Mesothelial cell of epicardium (in vitro differentiated cells): ENCODE measurements at regions not wholly inside any gene's neighbourhood (a gene's known extent, or its start where the extent isn't known, plus 50 kb on each side); places are given as distances from the start of the nearest gene placed in this dataset.

Experiments used
- DNase-seq, 2 experiments: peaks; one replicate each; pipeline ENCODE4 v3.0.0; 2021; ENCODE audit warnings: low spot score in 2 of 2; ENCODE audit not compliant: unreplicated experiment in 2 of 2
- H3K27ac Mint-ChIP-seq: 2 replicates; pipeline ENCODE4 v1.8.0; 2021; ENCODE audit warnings: mixed read lengths
- H3K27me3 Mint-ChIP-seq: 2 replicates; pipeline ENCODE4 v1.8.0; 2021; ENCODE audit warnings: low read depth, mixed read lengths
- H3K36me3 Mint-ChIP-seq: 2 replicates; pipeline ENCODE4 v1.8.0; 2021; ENCODE audit warnings: mixed read lengths
- H3K4me1 Mint-ChIP-seq: 2 replicates; pipeline ENCODE4 v1.8.0; 2021; ENCODE audit warnings: mixed read lengths
- H3K4me3 Mint-ChIP-seq: 2 replicates; pipeline ENCODE4 v1.8.0; 2021; ENCODE audit warnings: mild to moderate bottlenecking, moderate library complexity, mixed read lengths
- H3K9me3 Mint-ChIP-seq: 2 replicates; pipeline ENCODE4 v1.8.0; 2021; ENCODE audit warnings: mixed read lengths
- CTCF ChIP-seq: fragments of 200-600 bp; sonication (generic); IDR thresholded peaks from one replicate; pipeline ENCODE4 v1.5.0; 2021; ENCODE audit warnings: antibody characterized with exemption; ENCODE audit not compliant: unreplicated experiment

GRCh38 chr9:28600226-28600625 is 1026.9 kb upstream of the C9orf72 start:
- no peaks in the 10 kb centered on the region for H3K4me1 Mint-ChIP-seq
- no peak overlapping the region for H3K27ac Mint-ChIP-seq
- no peak for TF ChIP-seq CTCF
- DNase-seq: no peak
- no peaks in the 10 kb centered on the region for H3K36me3 Mint-ChIP-seq
- H3K27me3 Mint-ChIP-seq: no peaks in the 10 kb centered on the region
- no peak overlapping the region for H3K4me3 Mint-ChIP-seq
- H3K9me3 Mint-ChIP-seq: no peaks in the 10 kb centered on the region

- peaks cover 2% of the 10 kb centered on the region for H3K27me3 Mint-ChIP-seq
- H3K4me1 Mint-ChIP-seq: no peaks in the 10 kb centered on the region
- H3K9me3 Mint-ChIP-seq: no peaks in the 10 kb centered on the region
- H3K4me3 Mint-ChIP-seq: no peak overlapping the region
- no peak overlapping the region for H3K27ac Mint-ChIP-seq
- no peak for DNase-seq
- TF ChIP-seq CTCF: no peak
- H3K36me3 Mint-ChIP-seq: no peaks in the 10 kb centered on the region
Measured at GRCh38 chr9:28607843-28608242, 1034.6 kb upstream of the C9orf72 start.

GRCh38 chr9:28610339-28610738 is 1037.1 kb upstream of the C9orf72 start:
- no peak overlapping the region for H3K4me3 Mint-ChIP-seq
- TF ChIP-seq CTCF: no peak

GRCh38 chr9:28616310-28616709 is 1043.0 kb upstream of the C9orf72 start:
- no peak overlapping the region for H3K27ac Mint-ChIP-seq
- DNase-seq: no peak
- peaks cover 11% of the 10 kb centered on the region for H3K4me1 Mint-ChIP-seq
- peaks cover 1% of the 10 kb centered on the region for H3K27me3 Mint-ChIP-seq
- no peaks in the 10 kb centered on the region for H3K36me3 Mint-ChIP-seq
- no peak overlapping the region for H3K4me3 Mint-ChIP-seq
- H3K9me3 Mint-ChIP-seq: no peaks in the 10 kb centered on the region
- no peak for TF ChIP-seq CTCF

More at GRCh38 chr9:28610339-28610738, 1037.1 kb upstream of the C9orf72 start:
- Mint-ChIP-seq H3K27ac (no peak overlapping the region), H3K36me3 (no peaks in the 10 kb centered on the region), H3K27me3 (peaks cover 2% of the 10 kb centered on the region), H3K4me1 (no peaks in the 10 kb centered on the region), H3K9me3 (no peaks in the 10 kb centered on the region)
- no peak for DNase-seq

- TF ChIP-seq CTCF: no peak
- Mint-ChIP-seq H3K4me1 (peaks cover 11% of the 10 kb centered on the region), H3K27me3 (no peaks in the 10 kb centered on the region), H3K27ac (no peak overlapping the region), H3K4me3 (no peak overlapping the region), H3K36me3 (peaks cover 2% of the 10 kb centered on the region), H3K9me3 (peaks cover 16% of the 10 kb centered on the region)
- DNase-seq: no peak
Measured at GRCh38 chr9:28620011-28620410, 1046.7 kb upstream of the C9orf72 start.

GRCh38 chr9:28620661-28621060 is 1047.4 kb upstream of the C9orf72 start:
- DNase-seq: no peak
- H3K36me3 Mint-ChIP-seq: peaks cover 2% of the 10 kb centered on the region
- H3K27me3 Mint-ChIP-seq: no peaks in the 10 kb centered on the region
- H3K4me3 Mint-ChIP-seq: no peak overlapping the region
- peaks cover 16% of the 10 kb centered on the region for H3K9me3 Mint-ChIP-seq
- H3K4me1 Mint-ChIP-seq: peaks cover 11% of the 10 kb centered on the region
- no peak for TF ChIP-seq CTCF
- no peak overlapping the region for H3K27ac Mint-ChIP-seq
